ENCODE measurements at regions not wholly inside any gene's neighbourhood (a gene's known extent, or its start where the extent isn't known, plus 50 kb on each side); places are given as distances from the start of the nearest gene placed in this dataset.

- no peak for TF ChIP-seq CTCF (IDR thresholded peaks at IDR 0.05)
- TF ChIP-seq POLR2A (IDR thresholded peaks at IDR 0.05) = no peak
These were observed 261.7 kb downstream of the GPD2 start for GRCh38 chr2:156697906-156698305.

All from sigmoid colon (tissue), 3 donors.